ENCODE measurements at regions not wholly inside any gene's neighbourhood (a gene's known extent, or its start where the extent isn't known, plus 50 kb on each side); places are given as distances from the start of the nearest gene placed in this dataset.

GRCh38 chr3:99175276-99175812 lies 273.8 kb upstream of the DCBLD2 start:
- H3K9me3 ChIP-seq = peaks cover 0 to 3% (median 0%) of the 10 kb centered on the region in 4 donors
- WGBS, 2 donors = 27 to 61% methylated on average over 4 of the region's 4 CpGs
- no peaks in the 10 kb centered on the region for H3K36me3 ChIP-seq
- H3K27ac ChIP-seq = no peak overlapping the region
- no peaks in the 10 kb centered on the region for H3K27me3 ChIP-seq
- TF ChIP-seq POLR2A (IDR thresholded peaks at IDR 0.05) = no peak
- peak in 3 of 4 donors; percentile 15 to 60 (median 19) for TF ChIP-seq POLR2AphosphoS5 (IDR thresholded peaks at IDR 0.05)
- H3K4me3 ChIP-seq = no peak overlapping the region
- intact Hi-C loops (cut with DNase I) = no loop called here
- peaks cover 0 to 17% (median 3%) of the 10 kb centered on the region in 4 donors for H3K4me1 ChIP-seq
- DNase-seq = no peak

- H3K27ac ChIP-seq = no peak overlapping the region
- H3K9me3 ChIP-seq = peaks cover 0 to 3% (median 1%) of the 10 kb centered on the region in 4 donors
- H3K4me1 ChIP-seq = peaks cover 0 to 17% (median 3%) of the 10 kb centered on the region in 4 donors
- TF ChIP-seq POLR2AphosphoS5 (IDR thresholded peaks at IDR 0.05) (no peak), EP300 (IDR thresholded peaks at IDR 0.05) (no peak)
- TF ChIP-seq, protein P1, sequence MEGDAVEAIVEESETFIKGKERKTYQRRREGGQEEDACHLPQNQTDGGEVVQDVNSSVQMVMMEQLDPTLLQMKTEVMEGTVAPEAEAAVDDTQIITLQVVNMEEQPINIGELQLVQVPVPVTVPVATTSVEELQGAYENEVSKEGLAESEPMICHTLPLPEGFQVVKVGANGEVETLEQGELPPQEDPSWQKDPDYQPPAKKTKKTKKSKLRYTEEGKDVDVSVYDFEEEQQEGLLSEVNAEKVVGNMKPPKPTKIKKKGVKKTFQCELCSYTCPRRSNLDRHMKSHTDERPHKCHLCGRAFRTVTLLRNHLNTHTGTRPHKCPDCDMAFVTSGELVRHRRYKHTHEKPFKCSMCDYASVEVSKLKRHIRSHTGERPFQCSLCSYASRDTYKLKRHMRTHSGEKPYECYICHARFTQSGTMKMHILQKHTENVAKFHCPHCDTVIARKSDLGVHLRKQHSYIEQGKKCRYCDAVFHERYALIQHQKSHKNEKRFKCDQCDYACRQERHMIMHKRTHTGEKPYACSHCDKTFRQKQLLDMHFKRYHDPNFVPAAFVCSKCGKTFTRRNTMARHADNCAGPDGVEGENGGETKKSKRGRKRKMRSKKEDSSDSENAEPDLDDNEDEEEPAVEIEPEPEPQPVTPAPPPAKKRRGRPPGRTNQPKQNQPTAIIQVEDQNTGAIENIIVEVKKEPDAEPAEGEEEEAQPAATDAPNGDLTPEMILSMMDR (IDR thresholded peaks at IDR 0.05) = peak in 1 of 4 experiments; percentile 35
- H3K27me3 ChIP-seq = no peaks in the 10 kb centered on the region
- DNase-seq = no peak
- intact Hi-C loops (cut with DNase I) = no loop called here
- no peaks in the 10 kb centered on the region for H3K36me3 ChIP-seq
- 52 to 58% methylated on average over 5 of the region's 5 CpGs for WGBS, 2 donors
- no peak overlapping the region for H3K4me3 ChIP-seq
These were observed 271.5 kb upstream of the DCBLD2 start for GRCh38 chr3:99172736-99173657.

GRCh38 chr3:99171800-99172199 lies 270.3 kb upstream of the DCBLD2 start:
- intact Hi-C loops (cut with DNase I) = no loop called here
- no peak overlapping the region for H3K27ac ChIP-seq
- peaks cover 0 to 3% (median 1%) of the 10 kb centered on the region in 4 donors for H3K9me3 ChIP-seq
- peaks cover 0 to 14% (median 2%) of the 10 kb centered on the region in 4 donors for H3K4me1 ChIP-seq
- no peaks in the 10 kb centered on the region for H3K36me3 ChIP-seq
- 73 to 86% methylated on average over 4 of the region's 4 CpGs for WGBS, 2 donors
- no peaks in the 10 kb centered on the region for H3K27me3 ChIP-seq
- no peak overlapping the region for H3K4me3 ChIP-seq
- no peak for TF ChIP-seq POLR2A (IDR thresholded peaks at IDR 0.05)
- TF ChIP-seq POLR2AphosphoS5 (IDR thresholded peaks at IDR 0.05) = no peak
- TF ChIP-seq, protein P1 (IDR thresholded peaks at IDR 0.05) = no peak
- TF ChIP-seq EP300 (IDR thresholded peaks at IDR 0.05) = no peak
- DNase-seq = no peak

- no peak for TF ChIP-seq POLR2AphosphoS5 (IDR thresholded peaks at IDR 0.05)
- TF ChIP-seq, protein P1 (IDR thresholded peaks at IDR 0.05) = no peak
- TF ChIP-seq EP300 (IDR thresholded peaks at IDR 0.05) = no peak
- TF ChIP-seq POLR2A (IDR thresholded peaks at IDR 0.05) = no peak
- Histone ChIP-seq H3K36me3 (no peaks in the 10 kb centered on the region), H3K27ac (no peak overlapping the region), H3K4me3 (no peak overlapping the region), H3K27me3 (no peaks in the 10 kb centered on the region), H3K9me3 (peaks cover 0 to 3% (median 1%) of the 10 kb centered on the region in 4 donors), H3K4me1 (peaks cover 0 to 6% (median 0%) of the 10 kb centered on the region in 4 donors)
- intact Hi-C loops (cut with DNase I) = no loop called here
- 91 to 93% methylated on average over 6 of the region's 6 CpGs for WGBS, 2 donors
- no peak for DNase-seq
These were observed 269.5 kb upstream of the DCBLD2 start for GRCh38 chr3:99170867-99171517.

DNA sequence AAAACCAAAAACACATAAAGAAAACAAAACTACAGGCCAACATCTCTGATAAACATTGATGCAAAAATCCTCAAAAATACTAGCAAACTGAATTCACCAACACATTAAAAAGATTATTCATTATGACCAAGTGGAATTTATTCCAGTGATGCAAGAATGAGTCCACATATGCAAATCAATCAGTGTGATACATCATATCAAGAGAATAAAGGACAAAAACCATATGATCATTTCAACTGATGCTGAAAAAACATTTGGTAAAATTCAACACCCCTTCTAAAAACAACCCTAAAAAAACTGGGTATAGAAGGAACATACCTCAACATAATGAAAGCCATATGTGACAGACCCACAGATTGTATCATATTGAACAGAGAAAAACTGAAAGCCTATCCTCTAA lies 265.6 kb upstream of the DCBLD2 start:
- Histone ChIP-seq H3K36me3 (no peaks in the 10 kb centered on the region), H3K9me3 (peaks cover 0 to 2% (median 0%) of the 10 kb centered on the region in 4 donors), H3K27ac (no peak overlapping the region), H3K4me1 (no peaks in the 10 kb centered on the region), H3K27me3 (no peaks in the 10 kb centered on the region), H3K4me3 (no peak overlapping the region)
- no peak for DNase-seq
- no peak for TF ChIP-seq POLR2A (IDR thresholded peaks at IDR 0.05)
- TF ChIP-seq EP300 (IDR thresholded peaks at IDR 0.05) = no peak
- TF ChIP-seq, protein P1 (IDR thresholded peaks at IDR 0.05) = no peak
- TF ChIP-seq POLR2AphosphoS5 (IDR thresholded peaks at IDR 0.05) = no peak
- intact Hi-C loops (cut with DNase I) = no loop called here

Measured in sigmoid colon (tissue), 6 donors.